ENCODE measurements at regions not wholly inside any gene's neighbourhood (a gene's known extent, or its start where the extent isn't known, plus 50 kb on each side); places are given as distances from the start of the nearest gene placed in this dataset.
"Not testable (repeated sequence)": the region's sequence is repeated elsewhere in the genome, so short reads cannot be mapped to it uniquely, and the experiment has no call there.

GRCh38 chr5:174796711-174797192 is 72.4 kb downstream of the MSX2 start:
- TF ChIP-seq, protein P1, sequence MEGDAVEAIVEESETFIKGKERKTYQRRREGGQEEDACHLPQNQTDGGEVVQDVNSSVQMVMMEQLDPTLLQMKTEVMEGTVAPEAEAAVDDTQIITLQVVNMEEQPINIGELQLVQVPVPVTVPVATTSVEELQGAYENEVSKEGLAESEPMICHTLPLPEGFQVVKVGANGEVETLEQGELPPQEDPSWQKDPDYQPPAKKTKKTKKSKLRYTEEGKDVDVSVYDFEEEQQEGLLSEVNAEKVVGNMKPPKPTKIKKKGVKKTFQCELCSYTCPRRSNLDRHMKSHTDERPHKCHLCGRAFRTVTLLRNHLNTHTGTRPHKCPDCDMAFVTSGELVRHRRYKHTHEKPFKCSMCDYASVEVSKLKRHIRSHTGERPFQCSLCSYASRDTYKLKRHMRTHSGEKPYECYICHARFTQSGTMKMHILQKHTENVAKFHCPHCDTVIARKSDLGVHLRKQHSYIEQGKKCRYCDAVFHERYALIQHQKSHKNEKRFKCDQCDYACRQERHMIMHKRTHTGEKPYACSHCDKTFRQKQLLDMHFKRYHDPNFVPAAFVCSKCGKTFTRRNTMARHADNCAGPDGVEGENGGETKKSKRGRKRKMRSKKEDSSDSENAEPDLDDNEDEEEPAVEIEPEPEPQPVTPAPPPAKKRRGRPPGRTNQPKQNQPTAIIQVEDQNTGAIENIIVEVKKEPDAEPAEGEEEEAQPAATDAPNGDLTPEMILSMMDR (IDR thresholded peaks at IDR 0.05; ENCODE audit: low read depth, low read length) = no peak
- Histone ChIP-seq H3K36me3 (no peaks in the 10 kb centered on the region), H3K9me3 (ENCODE audit: severe bottlenecking) (no peaks in the 10 kb centered on the region), H3K4me3 (ENCODE audit: low read depth, low read length) (no peak overlapping the region), H3K27ac (no peak overlapping the region), H3K27me3 (ENCODE audit: insufficient read depth, low read depth, severe bottlenecking) (peaks cover 69% of the 10 kb centered on the region)
- DNase-seq = no peak

GRCh38 chr5:174794931-174795672 is 70.7 kb downstream of the MSX2 start:
- Histone ChIP-seq H3K27ac (no peak overlapping the region), H3K4me3 (ENCODE audit: low read depth, low read length) (no peak overlapping the region), H3K27me3 (ENCODE audit: insufficient read depth, low read depth, severe bottlenecking) (peaks cover 68% of the 10 kb centered on the region), H3K36me3 (no peaks in the 10 kb centered on the region), H3K9me3 (ENCODE audit: severe bottlenecking) (no peaks in the 10 kb centered on the region)
- DNase-seq = no peak
- TF ChIP-seq, protein P1 (IDR thresholded peaks at IDR 0.05; ENCODE audit: low read depth, low read length) = no peak

GRCh38 chr5:174793684-174794328 is 69.4 kb downstream of the MSX2 start:
- no peak overlapping the region for H3K27ac ChIP-seq
- H3K9me3 ChIP-seq (ENCODE audit: severe bottlenecking) = no peaks in the 10 kb centered on the region
- H3K36me3 ChIP-seq = no peaks in the 10 kb centered on the region
- TF ChIP-seq, protein P1 (IDR thresholded peaks at IDR 0.05; ENCODE audit: low read depth, low read length) = peak; percentile 83
- H3K4me3 ChIP-seq (ENCODE audit: low read depth, low read length) = no peak overlapping the region
- DNase-seq = peak; percentile 42
- H3K27me3 ChIP-seq (ENCODE audit: insufficient read depth, low read depth, severe bottlenecking) = peaks cover 71% of the 10 kb centered on the region

DNA sequence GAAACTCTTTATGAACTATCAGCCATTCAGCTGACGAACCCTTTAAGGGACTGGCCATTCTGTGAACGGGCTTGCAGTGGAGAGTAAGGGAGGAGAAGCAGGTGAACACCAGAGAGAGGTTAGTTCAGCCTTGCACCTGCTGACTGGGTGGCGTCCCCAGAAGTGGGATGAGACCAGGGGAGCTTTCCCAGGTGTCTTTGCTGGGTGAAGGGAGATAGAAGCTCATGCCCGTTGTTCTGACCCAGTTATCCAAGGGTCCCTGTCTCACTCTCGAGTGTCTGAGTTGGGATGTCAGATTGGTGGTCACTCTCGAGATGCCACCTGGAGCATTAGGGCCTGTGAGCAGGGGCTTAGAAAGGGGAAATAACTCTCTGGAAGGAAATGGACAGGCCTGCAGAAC is 68.7 kb downstream of the MSX2 start:
- Histone ChIP-seq H3K9me3 (ENCODE audit: severe bottlenecking) (no peaks in the 10 kb centered on the region), H3K36me3 (no peaks in the 10 kb centered on the region), H3K27me3 (ENCODE audit: insufficient read depth, low read depth, severe bottlenecking) (peaks cover 71% of the 10 kb centered on the region), H3K27ac (no peak overlapping the region), H3K4me3 (ENCODE audit: low read depth, low read length) (no peak overlapping the region)
- DNase-seq = no peak
- TF ChIP-seq, protein P1 (IDR thresholded peaks at IDR 0.05; ENCODE audit: low read depth, low read length) = no peak

DNA sequence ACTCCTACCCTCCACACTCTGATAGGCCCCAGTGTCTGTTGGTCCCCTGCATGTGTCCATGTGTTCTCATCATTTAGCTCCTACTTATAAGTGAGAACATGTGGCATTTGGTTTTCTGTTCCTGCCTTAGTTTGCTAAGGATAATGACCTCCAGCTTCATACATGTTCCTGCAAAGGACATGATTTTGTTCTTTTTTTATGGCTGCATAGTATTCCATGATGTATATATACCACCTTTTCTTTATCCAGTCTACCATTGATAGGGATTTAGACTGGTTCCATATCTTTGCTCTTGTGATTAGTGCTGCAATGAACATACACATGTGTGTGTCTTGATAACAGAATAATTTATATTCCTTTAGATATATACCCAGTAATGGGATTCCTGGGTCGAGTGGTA is 67.9 kb downstream of the MSX2 start:
- not testable (repeated sequence) for DNase-seq; H3K4me3 ChIP-seq (ENCODE audit: low read depth, low read length); H3K27ac ChIP-seq; H3K9me3 ChIP-seq (ENCODE audit: severe bottlenecking); H3K36me3 ChIP-seq
- H3K27me3 ChIP-seq (ENCODE audit: insufficient read depth, low read depth, severe bottlenecking) = peaks cover 68% of the 10 kb centered on the region

DNA sequence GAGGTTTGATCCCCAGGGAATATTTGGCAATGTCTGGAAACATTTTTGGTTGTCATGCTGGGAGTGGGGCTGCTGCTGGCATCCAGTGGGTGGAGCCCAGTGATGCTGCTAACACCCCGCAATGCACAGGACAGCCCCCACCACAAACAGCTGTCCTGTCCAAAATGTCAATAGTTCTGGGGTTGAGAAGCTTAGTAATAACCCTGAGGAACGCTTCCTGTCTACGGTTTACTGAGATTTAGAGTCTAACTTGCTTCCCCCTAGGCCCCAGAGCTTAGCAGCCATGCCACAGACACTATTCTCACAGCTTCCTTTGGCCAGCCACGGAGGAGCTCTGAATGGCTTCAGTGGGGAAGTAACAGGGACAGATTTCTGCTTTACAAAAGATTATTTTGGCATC is 66.5 kb downstream of the MSX2 start:
- no peak overlapping the region for H3K27ac ChIP-seq
- H3K4me3 ChIP-seq (ENCODE audit: low read depth, low read length) = no peak overlapping the region
- no peak for DNase-seq
- TF ChIP-seq, protein P1 (IDR thresholded peaks at IDR 0.05; ENCODE audit: low read depth, low read length) = no peak
- H3K27me3 ChIP-seq (ENCODE audit: insufficient read depth, low read depth, severe bottlenecking) = peaks cover 66% of the 10 kb centered on the region
- H3K9me3 ChIP-seq (ENCODE audit: severe bottlenecking) = no peaks in the 10 kb centered on the region
- H3K36me3 ChIP-seq = no peaks in the 10 kb centered on the region
